IMR-90 (cell line): ENCODE measurements at regions not wholly inside any gene's neighbourhood (a gene's known extent, or its start where the extent isn't known, plus 50 kb on each side); places are given as distances from the start of the nearest gene placed in this dataset.

ENCODE experiments used
- ATAC-seq: fragments of 200-7000 bp; cut with Tn5 transposase; 2 replicates; pipeline ENCODE4 v1.9.1; 2020; ENCODE audit warnings: low read depth, mild to moderate bottlenecking, moderate library complexity
- BruUV-seq: library from RNA; stranded (reverse); fragments of 400-500 nt; replicated peaks from 2 replicates; lab custom pipeline; 2021; lab: Mats Ljungman, UMichigan
- CTCF ChIA-PET: fragments of 300-600 bp; formaldehyde crosslinking; extraction: SDS; loops from one replicate; lab custom pipeline; 2021; ENCODE audit warnings: antibody characterized with exemption; lab: Yijun Ruan, JAX
- POLR2A ChIA-PET: fragments of 300-600 bp; sonication (Branson Sonifier 250); formaldehyde crosslinking; loops from one replicate; lab custom pipeline; 2022; ENCODE audit warnings: antibody characterized with exemption; ENCODE audit not compliant: unreplicated experiment; lab: Charles Lee
- DNase-seq: peaks from one replicate; pipeline ENCODE4 v3.0.0; 2013
- H2AFZ ChIP-seq: replicated peaks from 2 replicates; pipeline ENCODE3; 2013; ENCODE audit warnings: low read length, mild to moderate bottlenecking; ENCODE audit not compliant: poor library complexity
- H2AK5ac ChIP-seq: 2 replicates; pipeline ENCODE4 v1.6.1; 2013; ENCODE audit warnings: low read depth, low read length, inconsistent platforms
- H2AK9ac ChIP-seq: replicated peaks from 2 replicates; pipeline ENCODE3; 2013; ENCODE audit warnings: mild to moderate bottlenecking, low read depth, low read length, moderate library complexity; ENCODE audit not compliant: poor library complexity
- H2BK120ac ChIP-seq: 2 replicates; pipeline ENCODE4 v1.6.1; 2013; ENCODE audit warnings: low read depth, low read length, inconsistent platforms
- H2BK15ac ChIP-seq: 3 replicates; pipeline ENCODE4 v1.6.1; 2013; ENCODE audit warnings: low read depth, low read length, inconsistent platforms
- H2BK20ac ChIP-seq: 2 replicates; pipeline ENCODE4 v1.6.1; 2013; ENCODE audit warnings: low read depth, mild to moderate bottlenecking, inconsistent platforms, low read length, moderate library complexity
- H2BK5ac ChIP-seq: 2 replicates; pipeline ENCODE4 v1.6.1; 2013; ENCODE audit warnings: mild to moderate bottlenecking, low read depth, low read length, inconsistent platforms; ENCODE audit not compliant: poor library complexity, severe bottlenecking
- H3K14ac ChIP-seq: replicated peaks from 2 replicates; pipeline ENCODE4 v1.6.1; 2013; ENCODE audit warnings: low read depth, low read length, inconsistent platforms
- H3K18ac ChIP-seq: 2 replicates; pipeline ENCODE4 v1.6.1; 2013; ENCODE audit warnings: low read depth, low read length, control low read depth
- H3K23ac ChIP-seq: 2 replicates; pipeline ENCODE4 v1.6.1; 2013; ENCODE audit warnings: low read depth, low read length, inconsistent platforms
- H3K27ac ChIP-seq: 2 replicates; pipeline ENCODE4 v1.5.1; 2013; ENCODE audit warnings: mild to moderate bottlenecking, control low read depth, low read length; ENCODE audit not compliant: insufficient read depth
- H3K27me3 ChIP-seq: 2 replicates; pipeline ENCODE4 v1.6.1; 2013; ENCODE audit warnings: low read length; ENCODE audit not compliant: control insufficient read depth, insufficient read depth
- H3K36me3 ChIP-seq: 2 replicates; pipeline ENCODE4 v1.6.1; 2013; ENCODE audit warnings: low read length, mixed read lengths; ENCODE audit not compliant: control insufficient read depth, insufficient read depth
- H3K4ac ChIP-seq: 2 replicates; pipeline ENCODE4 v1.6.1; 2013; ENCODE audit warnings: low read depth, low read length, inconsistent platforms
- H3K4me1 ChIP-seq: 2 replicates; pipeline ENCODE4 v1.6.1; 2013; ENCODE audit warnings: low read length, mixed read lengths; ENCODE audit not compliant: control insufficient read depth, insufficient read depth
- H3K4me2 ChIP-seq: 2 replicates; pipeline ENCODE4 v1.6.1; 2013; ENCODE audit warnings: low read depth, mild to moderate bottlenecking, control low read depth, low read length, moderate library complexity
- H3K4me3 ChIP-seq: 2 replicates; pipeline ENCODE4 v1.5.1; 2013; ENCODE audit warnings: low read depth, mild to moderate bottlenecking, control low read depth, low read length, moderate library complexity; ENCODE audit not compliant: insufficient read depth
- H3K56ac ChIP-seq: 2 replicates; pipeline ENCODE4 v1.6.1; 2013; ENCODE audit warnings: low read length, inconsistent platforms; ENCODE audit not compliant: insufficient read depth; ENCODE audit errors: extremely low read depth
- H3K79me1 ChIP-seq, 2 experiments: 2 replicates each; pipeline ENCODE4 v1.6.1; 2013; ENCODE audit warnings: low read length in 2 of 2, inconsistent platforms in 1 of 2, low read depth in 1 of 2
- H3K9ac ChIP-seq: 2 replicates; pipeline ENCODE4 v1.6.1; 2013; ENCODE audit warnings: low read depth, low read length, control low read depth
- H3K9me1 ChIP-seq: 2 replicates; pipeline ENCODE4 v1.6.1; 2013; ENCODE audit warnings: low read length, inconsistent platforms; ENCODE audit not compliant: insufficient read depth
- H3K9me3 ChIP-seq: 2 replicates; pipeline ENCODE4 v1.6.1; 2013; ENCODE audit warnings: low read length; ENCODE audit not compliant: control insufficient read depth, insufficient read depth
- H4K20me1 ChIP-seq: 2 replicates; pipeline ENCODE4 v1.6.1; 2013; ENCODE audit warnings: low read length, inconsistent platforms; ENCODE audit not compliant: insufficient read depth
- H4K5ac ChIP-seq: 2 replicates; pipeline ENCODE4 v1.6.1; 2013; ENCODE audit warnings: mild to moderate bottlenecking, low read depth, low read length, control low read depth
- H4K8ac ChIP-seq, 2 experiments: 2 replicates each; pipeline ENCODE4 v1.6.1; 2013; ENCODE audit warnings: low read depth in 2 of 2, low read length in 2 of 2, control low read depth in 1 of 2, inconsistent platforms in 1 of 2
- H4K91ac ChIP-seq: 2 replicates; pipeline ENCODE4 v1.6.1; 2013; ENCODE audit warnings: low read depth, low read length, inconsistent platforms; ENCODE audit not compliant: insufficient read depth
- BHLHE40 ChIP-seq: fragments of 150-350 bp; IDR thresholded peaks from 2 replicates; pipeline ENCODE4 v1.6.1; 2016; ENCODE audit warnings: mild to moderate bottlenecking, low read depth, low read length
- CEBPB ChIP-seq: IDR thresholded peaks from 2 replicates; pipeline ENCODE4 v1.6.1; 2012; ENCODE audit warnings: low read depth, low read length, improper control_type of control experiment
- FOS ChIP-seq: fragments of 150-350 bp; IDR thresholded peaks from 2 replicates; pipeline ENCODE4 v1.6.1; 2016; ENCODE audit warnings: low read depth, low read length
- NFE2L2 ChIP-seq: fragments of 150-350 bp; IDR thresholded peaks from 2 replicates; pipeline ENCODE4 v1.6.1; 2016; ENCODE audit warnings: low read depth, mild to moderate bottlenecking, low read length
- RCOR1 ChIP-seq: IDR thresholded peaks from 2 replicates; pipeline ENCODE4 v1.6.1; 2012; ENCODE audit warnings: mild to moderate bottlenecking, low read length, improper control_type of control experiment; ENCODE audit not compliant: insufficient replicate concordance
- SMC3 ChIP-seq: fragments of 150-350 bp; IDR thresholded peaks from 2 replicates; pipeline ENCODE4 v1.6.1; 2016; ENCODE audit warnings: low read depth, mild to moderate bottlenecking, antibody characterized with exemption, low read length, moderate library complexity
- dilution Hi-C: fragments of 300-500 bp; cut with HindIII; formaldehyde crosslinking; loops from one replicate; pipeline ENCODE4 v1.14.3; 2018; ENCODE audit warnings: low sequenced_read_pairs; ENCODE audit not compliant: unreplicated experiment
- in situ Hi-C: fragments of 300-500 bp; cut with MboI; formaldehyde crosslinking; loops from 3 replicates; pipeline ENCODE4 v1.14.3; 2019; ENCODE audit warnings: low sequenced_read_pairs, inconsistent platforms, mixed read lengths
- intact Hi-C: fragments of 100-400 bp; cut with micrococcal nuclease; formaldehyde crosslinking; loops from 2 replicates; pipeline ENCODE4 v1.10.0; 2022
- TF ChIP-seq, protein P1 (sequence below): fragments of 150-350 bp; IDR thresholded peaks from 2 replicates; pipeline ENCODE4 v1.6.1; 2017; ENCODE audit warnings: mild to moderate bottlenecking, antibody characterized with exemption, low read length, low read depth
- TF ChIP-seq, protein P2 (sequence below): conservative IDR thresholded peaks from 2 replicates; pipeline ENCODE4 v1.5.1; 2012; ENCODE audit warnings: mild to moderate bottlenecking, low read depth, low read length, improper control_type of control experiment

DNA sequence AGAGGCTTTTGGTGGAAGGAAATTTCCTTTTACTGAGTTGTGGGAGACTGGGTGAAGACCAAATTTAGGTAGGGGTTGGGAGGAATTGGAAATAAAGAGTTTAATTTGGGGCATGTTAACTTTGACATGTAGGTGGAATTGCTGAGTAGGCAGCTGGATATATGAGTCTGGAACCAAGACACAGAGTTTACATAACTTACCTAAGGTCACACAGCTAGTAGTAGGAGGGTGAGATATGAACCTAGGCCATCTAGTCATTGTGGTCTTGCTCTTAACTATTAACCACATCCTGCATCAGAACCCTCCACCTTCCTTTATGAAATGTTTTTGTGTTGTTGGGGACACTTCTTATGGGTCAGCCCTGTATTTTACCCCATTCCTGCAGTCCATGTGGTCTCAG is 113.1 kb downstream of the ICOS start:
- TF ChIP-seq, protein P1, sequence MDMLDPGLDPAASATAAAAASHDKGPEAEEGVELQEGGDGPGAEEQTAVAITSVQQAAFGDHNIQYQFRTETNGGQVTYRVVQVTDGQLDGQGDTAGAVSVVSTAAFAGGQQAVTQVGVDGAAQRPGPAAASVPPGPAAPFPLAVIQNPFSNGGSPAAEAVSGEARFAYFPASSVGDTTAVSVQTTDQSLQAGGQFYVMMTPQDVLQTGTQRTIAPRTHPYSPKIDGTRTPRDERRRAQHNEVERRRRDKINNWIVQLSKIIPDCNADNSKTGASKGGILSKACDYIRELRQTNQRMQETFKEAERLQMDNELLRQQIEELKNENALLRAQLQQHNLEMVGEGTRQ, result no peak
- TF ChIP-seq RCOR1 (no peak), NFE2L2 (no peak), BHLHE40 (no peak), CEBPB (no peak), FOS (no peak), SMC3 (no peak)
- TF ChIP-seq, protein P2, sequence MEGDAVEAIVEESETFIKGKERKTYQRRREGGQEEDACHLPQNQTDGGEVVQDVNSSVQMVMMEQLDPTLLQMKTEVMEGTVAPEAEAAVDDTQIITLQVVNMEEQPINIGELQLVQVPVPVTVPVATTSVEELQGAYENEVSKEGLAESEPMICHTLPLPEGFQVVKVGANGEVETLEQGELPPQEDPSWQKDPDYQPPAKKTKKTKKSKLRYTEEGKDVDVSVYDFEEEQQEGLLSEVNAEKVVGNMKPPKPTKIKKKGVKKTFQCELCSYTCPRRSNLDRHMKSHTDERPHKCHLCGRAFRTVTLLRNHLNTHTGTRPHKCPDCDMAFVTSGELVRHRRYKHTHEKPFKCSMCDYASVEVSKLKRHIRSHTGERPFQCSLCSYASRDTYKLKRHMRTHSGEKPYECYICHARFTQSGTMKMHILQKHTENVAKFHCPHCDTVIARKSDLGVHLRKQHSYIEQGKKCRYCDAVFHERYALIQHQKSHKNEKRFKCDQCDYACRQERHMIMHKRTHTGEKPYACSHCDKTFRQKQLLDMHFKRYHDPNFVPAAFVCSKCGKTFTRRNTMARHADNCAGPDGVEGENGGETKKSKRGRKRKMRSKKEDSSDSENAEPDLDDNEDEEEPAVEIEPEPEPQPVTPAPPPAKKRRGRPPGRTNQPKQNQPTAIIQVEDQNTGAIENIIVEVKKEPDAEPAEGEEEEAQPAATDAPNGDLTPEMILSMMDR, result no peak
- Histone ChIP-seq H3K56ac (no peak overlapping the region), H2AK5ac (no peak overlapping the region), H3K4me2 (no peak overlapping the region), H3K18ac (no peak overlapping the region), H3K27ac (no peak overlapping the region), H2BK120ac (no peak overlapping the region), H2AFZ (no peak overlapping the region), H3K4ac (no peak overlapping the region), H4K91ac (no peak overlapping the region), H2AK9ac (no peak overlapping the region), H3K9me1 (no peaks in the 10 kb centered on the region), H3K23ac (no peak overlapping the region), H3K14ac (no peak overlapping the region), H2BK20ac (no peak overlapping the region), H3K4me1 (no peaks in the 10 kb centered on the region), H2BK15ac (no peak overlapping the region), H4K5ac (no peak overlapping the region), H3K27me3 (peaks cover 7% of the 10 kb centered on the region), H3K79me1 (no peaks in the 10 kb centered on the region), H3K4me3 (no peak overlapping the region), H4K8ac (no peak overlapping the region), H3K36me3 (no peaks in the 10 kb centered on the region), H4K20me1 (no peaks in the 10 kb centered on the region), H3K9me3 (no peaks in the 10 kb centered on the region), H3K9ac (no peak overlapping the region), H2BK5ac (no peak overlapping the region)
- ATAC-seq, result no peak
- in situ Hi-C loops, result no loop called here
- CTCF ChIA-PET, result interaction anchor here (0.7 kb wide), 1 partner anchor 191 kb away, joined by 3 read pairs; no protein-coding TSS in a partner anchor
- no TSS peak for BruUV-seq
- intact Hi-C loops, result no loop called here
- POLR2A ChIA-PET, result no interaction called here
- dilution Hi-C loops, result no loop called here
- DNase-seq, result no peak
